Neural cell (in vitro differentiated cells): ENCODE measurements at regions not wholly inside any gene's neighbourhood (a gene's known extent, or its start where the extent isn't known, plus 50 kb on each side); places are given as distances from the start of the nearest gene placed in this dataset.

ENCODE experiments used
- H2AFZ ChIP-seq: fragments of 200-600, 300-800 bp; sonication (generic), shearing (Covaris generic); 2 replicates; pipeline ENCODE4 v1.6.0; 2014; ENCODE audit warnings: low read depth, mild to moderate bottlenecking, antibody characterized with exemption, low read length, moderate library complexity
- H3F3A ChIP-seq: fragments of 200-600 bp; shearing (Covaris generic); 2 replicates; pipeline ENCODE4 v1.6.1; 2016; ENCODE audit warnings: mild to moderate bottlenecking, moderate library complexity, mixed read lengths, antibody characterized with exemption, low read length; ENCODE audit not compliant: insufficient read depth, poor library complexity, severe bottlenecking
- H3K27ac ChIP-seq: fragments of 200-600, 300-800 bp; sonication (generic), shearing (Covaris generic); 2 replicates; pipeline ENCODE4 v1.5.1; 2014; ENCODE audit warnings: mild to moderate bottlenecking, low read length, moderate library complexity
- H3K27me3 ChIP-seq: fragments of 300-800, 200-600 bp; sonication (generic), shearing (Covaris generic); 2 replicates; pipeline ENCODE4 v1.6.0; 2014; ENCODE audit warnings: mild to moderate bottlenecking, low read depth, low read length, moderate library complexity; ENCODE audit not compliant: insufficient read depth
- H3K36me3 ChIP-seq: fragments of 300-800, 200-600 bp; sonication (generic), shearing (Covaris generic); 2 replicates; pipeline ENCODE4 v1.5.1; 2014; ENCODE audit warnings: mild to moderate bottlenecking, antibody characterized with exemption, low read length, moderate library complexity; ENCODE audit not compliant: insufficient read depth
- H3K4me2 ChIP-seq: fragments of 300-800, 200-600 bp; sonication (generic), shearing (Covaris generic); 2 replicates; pipeline ENCODE4 v1.6.0; 2014; ENCODE audit warnings: mild to moderate bottlenecking, low read length
- H3K4me3 ChIP-seq: fragments of 300-800, 200-600 bp; sonication (generic), shearing (Covaris generic); 2 replicates; pipeline ENCODE4 v1.5.1; 2014; ENCODE audit warnings: mild to moderate bottlenecking, low read length, moderate library complexity
- H3K79me2 ChIP-seq: fragments of 200-600 bp; shearing (Covaris generic); replicated peaks from 2 replicates; pipeline ENCODE4 v1.6.0; 2014; ENCODE audit warnings: mild to moderate bottlenecking, low read length, moderate library complexity; ENCODE audit not compliant: insufficient read depth
- H3K9ac ChIP-seq: fragments of 300-800, 200-600 bp; sonication (generic), shearing (Covaris generic); 2 replicates; pipeline ENCODE4 v1.6.1; 2016; ENCODE audit warnings: mild to moderate bottlenecking, low read length, mixed read lengths
- H3K9me2 ChIP-seq: fragments of 200-600 bp; shearing (Covaris generic); 2 replicates; pipeline ENCODE4 v1.6.1; 2016; ENCODE audit warnings: mild to moderate bottlenecking, low read length, mixed read lengths; ENCODE audit not compliant: insufficient read depth
- H3K9me3 ChIP-seq: fragments of 200-600, 300-800 bp; sonication (generic), shearing (Covaris generic); 2 replicates; pipeline ENCODE4 v1.6.1; 2016; ENCODE audit warnings: mild to moderate bottlenecking, mixed run types, low read length, moderate library complexity, mixed read lengths
- H4K20me1 ChIP-seq: fragments of 200-600 bp; shearing (Covaris generic); 2 replicates; pipeline ENCODE4 v1.6.1; 2016; ENCODE audit warnings: mild to moderate bottlenecking, mixed run types; ENCODE audit not compliant: insufficient read depth
- CTCF ChIP-seq: fragments of 450-650 bp; IDR thresholded peaks from 2 replicates; pipeline ENCODE4 v1.5.1; 2014; ENCODE audit warnings: antibody characterized with exemption, mild to moderate bottlenecking, moderate library complexity; ENCODE audit not compliant: poor library complexity, severe bottlenecking
- EP300 ChIP-seq: fragments of 450-650 bp; conservative IDR thresholded peaks from 2 replicates; pipeline ENCODE4 v1.6.1; 2014; ENCODE audit warnings: antibody characterized with exemption, mild to moderate bottlenecking, moderate library complexity; ENCODE audit not compliant: poor library complexity, severe bottlenecking
- EZH2 ChIP-seq: fragments of 200-600, 300-800 bp; shearing (Covaris generic), sonication (generic); IDR thresholded peaks from 2 replicates; pipeline ENCODE4 v1.6.1; 2014; ENCODE audit warnings: antibody characterized with exemption, low read length, borderline replicate concordance, mild to moderate bottlenecking; ENCODE audit not compliant: insufficient read depth, poor library complexity, severe bottlenecking
- MXI1 ChIP-seq: fragments of 450-650 bp; conservative IDR thresholded peaks from 2 replicates; pipeline ENCODE4 v1.6.1; 2014; ENCODE audit warnings: antibody characterized with exemption, mild to moderate bottlenecking; ENCODE audit not compliant: poor library complexity, severe bottlenecking
- POLR2AphosphoS5 ChIP-seq: IDR thresholded peaks from 2 replicates; pipeline ENCODE4 v1.6.1; 2012
- RAD21 ChIP-seq: fragments of 450-650 bp; conservative IDR thresholded peaks from 2 replicates; pipeline ENCODE4 v1.6.1; 2014; ENCODE audit warnings: antibody characterized with exemption, mild to moderate bottlenecking, moderate library complexity
- REST ChIP-seq: IDR thresholded peaks from 2 replicates; pipeline ENCODE4 v1.6.1; 2012; ENCODE audit warnings: borderline replicate concordance

GRCh38 chr10:90149563-90149962, 448.2 kb downstream of the KIF20B start:
- H3K9ac ChIP-seq, result no peak overlapping the region

GRCh38 chr10:90162271-90162853, 461.0 kb downstream of the KIF20B start:
- H3F3A ChIP-seq, result no peaks in the 10 kb centered on the region
- H3K9me3 ChIP-seq, result no peaks in the 10 kb centered on the region
- H3K79me2 ChIP-seq, result no peaks in the 10 kb centered on the region
- H3K9me2 ChIP-seq, result no peaks in the 10 kb centered on the region
- H3K27me3 ChIP-seq, result no peaks in the 10 kb centered on the region
- no peaks in the 10 kb centered on the region for H4K20me1 ChIP-seq
- no peak overlapping the region for H2AFZ ChIP-seq
- H3K4me2 ChIP-seq, result no peak overlapping the region
- TF ChIP-seq EZH2 (no peak), CTCF (no peak), EP300 (no peak), REST (no peak), RAD21 (no peak), POLR2AphosphoS5 (no peak)
- H3K9ac ChIP-seq, result no peak overlapping the region
- H3K27ac ChIP-seq, result no peak overlapping the region
- H3K4me3 ChIP-seq, result no peak overlapping the region
- no peaks in the 10 kb centered on the region for H3K36me3 ChIP-seq

More at GRCh38 chr10:90149563-90149962, 448.2 kb downstream of the KIF20B start:
- H4K20me1 ChIP-seq, result no peaks in the 10 kb centered on the region
- H3K27ac ChIP-seq, result no peak overlapping the region
- H3K79me2 ChIP-seq, result no peaks in the 10 kb centered on the region
- H3K4me2 ChIP-seq, result no peak overlapping the region
- no peaks in the 10 kb centered on the region for H3K9me3 ChIP-seq
- no peaks in the 10 kb centered on the region for H3K36me3 ChIP-seq
- no peaks in the 10 kb centered on the region for H3F3A ChIP-seq
- no peaks in the 10 kb centered on the region for H3K27me3 ChIP-seq
- TF ChIP-seq REST (no peak), CTCF (no peak), MXI1 (no peak), POLR2AphosphoS5 (no peak), EP300 (no peak), EZH2 (no peak)
- H3K9me2 ChIP-seq, result no peaks in the 10 kb centered on the region
- no peak overlapping the region for H2AFZ ChIP-seq
- no peak overlapping the region for H3K4me3 ChIP-seq
